Endothelial cell of umbilical vein (primary cell): ENCODE measurements at regions not wholly inside any gene's neighbourhood (a gene's known extent, or its start where the extent isn't known, plus 50 kb on each side); places are given as distances from the start of the nearest gene placed in this dataset.

ENCODE experiments used
- BruUV-seq: library from RNA; stranded (reverse); fragments of 400-500 nt; replicated peaks from 2 replicates; lab custom pipeline; 2021; lab: Mats Ljungman, UMichigan
- CTCF ChIA-PET: fragments of 300-600, 350-600 bp; sonication (Branson Sonifier 250); formaldehyde crosslinking; loops from one replicate; lab custom pipeline; 2021; ENCODE audit warnings: antibody characterized with exemption, inconsistent platforms; lab: Charles Lee
- POLR2A ChIA-PET: fragments of 300-600, 350-600 bp; sonication (Branson Sonifier 250); formaldehyde crosslinking; loops from one replicate; lab custom pipeline; 2021; ENCODE audit warnings: antibody characterized with exemption, inconsistent platforms; lab: Charles Lee
- DNase-seq: peaks from one replicate; pipeline ENCODE4 v3.0.0-alpha.2; 2011; ENCODE audit warnings: low read depth, low spot score
- FAIRE-seq: peaks from 2 replicates; lab custom pipeline; 2011; peaks lifted over from hg19 to GRCh38; lab: Jason Lieb, UNC
- H2AFZ ChIP-seq: 2 replicates; pipeline ENCODE4 v1.6.0; 2012; ENCODE audit warnings: low read depth, low read length, control low read depth, inconsistent platforms
- H3K27ac ChIP-seq: 2 replicates; pipeline ENCODE4 v1.5.1; 2011; ENCODE audit warnings: low read depth, mild to moderate bottlenecking, control low read depth, low read length, moderate library complexity; ENCODE audit not compliant: insufficient read depth
- H3K27me3 ChIP-seq, 2 experiments: 2 replicates each; pipeline versions ENCODE4 v1.6.0 to v1.6.1; 2011; ENCODE audit warnings: low read length in 2 of 2, mixed read lengths in 1 of 2; ENCODE audit not compliant: control insufficient read depth in 2 of 2, insufficient read depth in 2 of 2
- H3K36me3 ChIP-seq, 2 experiments: 2 replicates in 1 of 2; 3 replicates in 1 of 2; pipeline ENCODE4 v1.5.1; 2011; ENCODE audit warnings: low read length in 2 of 2, mild to moderate bottlenecking in 1 of 2, moderate library complexity in 1 of 2; ENCODE audit not compliant: control insufficient read depth in 2 of 2, insufficient read depth in 2 of 2; ENCODE audit errors: extremely low read depth in 1 of 2
- H3K4me1 ChIP-seq: 3 replicates; pipeline ENCODE4 v1.5.1; 2011; ENCODE audit warnings: mild to moderate bottlenecking, low read length; ENCODE audit not compliant: control insufficient read depth, insufficient read depth; ENCODE audit errors: extremely low read depth
- H3K4me2 ChIP-seq: 2 replicates; pipeline ENCODE4 v1.6.1; 2011; ENCODE audit warnings: low read length, control low read depth, mixed read lengths; ENCODE audit not compliant: insufficient read depth
- H3K4me3 ChIP-seq, 3 experiments: fragments of 200-600 bp in 1 of 3; sonication (generic), shearing (Covaris generic) in 1 of 3; replicated peaks in 1 of 3; 2 replicates each; pipeline ENCODE4 v1.5.1; 2011 to 2016; ENCODE audit warnings: control low read depth in 3 of 3, low read length in 3 of 3, mild to moderate bottlenecking in 2 of 3, inconsistent platforms in 1 of 3, low read depth in 1 of 3, moderate library complexity in 1 of 3; ENCODE audit not compliant: insufficient read depth in 1 of 3
- H3K79me2 ChIP-seq: 2 replicates; pipeline ENCODE4 v1.6.0; 2012; ENCODE audit warnings: low read length, inconsistent platforms; ENCODE audit not compliant: control insufficient read depth, insufficient read depth
- H3K9ac ChIP-seq: replicated peaks from 2 replicates; pipeline ENCODE3; 2011; ENCODE audit warnings: low read length, control low read depth; ENCODE audit not compliant: insufficient read depth; ENCODE audit errors: extremely low read depth
- H3K9me1 ChIP-seq: replicated peaks from 3 replicates; pipeline ENCODE4 v1.6.0; 2011; ENCODE audit warnings: mild to moderate bottlenecking, low read length; ENCODE audit not compliant: control insufficient read depth, insufficient read depth; ENCODE audit errors: extremely low read depth
- H3K9me3 ChIP-seq: replicated peaks from 2 replicates; pipeline ENCODE4 v1.5.1; 2012; ENCODE audit warnings: low read length, inconsistent platforms; ENCODE audit not compliant: control insufficient read depth, insufficient read depth
- H4K20me1 ChIP-seq: replicated peaks from 2 replicates; pipeline ENCODE3; 2011; ENCODE audit warnings: mild to moderate bottlenecking, low read length; ENCODE audit not compliant: control insufficient read depth, insufficient read depth; ENCODE audit errors: extremely low read depth
- CTCF ChIP-seq, 2 donors: IDR thresholded peaks; 1 replicate in 1 of 2; 2 replicates in 1 of 2; pipeline ENCODE4 v1.5.1; 2011; ENCODE audit warnings: low read length in 2 of 2, mild to moderate bottlenecking in 2 of 2, moderate library complexity in 2 of 2, control low read depth in 1 of 2, inconsistent platforms in 1 of 2, low read depth in 1 of 2; ENCODE audit not compliant: insufficient read depth in 1 of 2; ENCODE audit errors: extremely low read depth in 1 of 2
- EZH2 ChIP-seq: IDR thresholded peaks from 2 replicates; pipeline ENCODE4 v1.6.1; 2012; ENCODE audit warnings: borderline replicate concordance, low read depth, mild to moderate bottlenecking, moderate library complexity, low read length, inconsistent platforms; ENCODE audit not compliant: severe bottlenecking
- FOS ChIP-seq: IDR thresholded peaks from 2 replicates; pipeline ENCODE4 v1.6.1; 2011; ENCODE audit warnings: mild to moderate bottlenecking, low read length, moderate library complexity, borderline replicate concordance; ENCODE audit not compliant: insufficient read depth
- GATA2 ChIP-seq: IDR thresholded peaks from 2 replicates; pipeline ENCODE4 v1.7.0; 2011; ENCODE audit warnings: low read depth, mild to moderate bottlenecking, moderate library complexity, mixed read lengths, low read length; ENCODE audit not compliant: insufficient read length, insufficient read depth
- JUN ChIP-seq: IDR thresholded peaks from 2 replicates; pipeline ENCODE4 v1.6.1; 2011; ENCODE audit warnings: borderline replicate concordance, low read depth; ENCODE audit not compliant: insufficient read length, insufficient read depth
- MAX ChIP-seq: IDR thresholded peaks from 2 replicates; pipeline ENCODE4 v1.6.1; 2011; ENCODE audit not compliant: insufficient read depth, insufficient read length
- MYC ChIP-seq: IDR thresholded peaks from one replicate; pipeline ENCODE4 v1.6.1; 2011; ENCODE audit warnings: mild to moderate bottlenecking, low read depth, low read length
- POLR2A ChIP-seq: IDR thresholded peaks from 2 replicates; pipeline ENCODE4 v1.6.1; 2012; ENCODE audit warnings: low read depth, mild to moderate bottlenecking, control low read depth, low read length
- POLR2AphosphoS5 ChIP-seq: IDR thresholded peaks from 2 replicates; pipeline ENCODE4 v1.6.1; 2012; ENCODE audit warnings: low read depth, mild to moderate bottlenecking, control low read depth, low read length, moderate library complexity; ENCODE audit not compliant: insufficient read depth
- dilution Hi-C: fragments of 300-500 bp; cut with MboI; formaldehyde crosslinking; loops from one replicate; pipeline ENCODE4 v1.15.0; 2019; ENCODE audit warnings: low sequenced_read_pairs; ENCODE audit not compliant: extremely low pct_ligation_motif_present
- intact Hi-C: fragments of 100-400 bp; cut with micrococcal nuclease; formaldehyde crosslinking; loops from one replicate; pipeline ENCODE4 v1.10.0; 2022

GRCh38 chr22:47354668-47355387 lies 592.4 kb downstream of the TBC1D22A start:
- POLR2A ChIA-PET, result no interaction called here
- no peak for TF ChIP-seq MYC
- no peak for TF ChIP-seq POLR2A
- no peak for TF ChIP-seq GATA2
- TF ChIP-seq FOS, result no peak
- TF ChIP-seq POLR2AphosphoS5, result no peak
- TF ChIP-seq EZH2, result no peak
- TF ChIP-seq CTCF (IDR thresholded peaks at IDR 0.05; ENCODE audit: extremely low read depth in 1 of 2, insufficient read depth in 1 of 2, low read depth in 1 of 2, low read length in 2 of 2), result no peak
- TF ChIP-seq MAX, result no peak
- TF ChIP-seq JUN, result no peak
- H4K20me1 ChIP-seq, result no peaks in the 10 kb centered on the region
- BruUV-seq, result no TSS peak
- dilution Hi-C loops (no loop called here), intact Hi-C loops (no loop called here)
- no peaks in the 10 kb centered on the region for H3K36me3 ChIP-seq
- no peaks in the 10 kb centered on the region for H3K9me3 ChIP-seq
- no peak overlapping the region for H3K4me3 ChIP-seq
- no peak overlapping the region for H3K27ac ChIP-seq
- no peak overlapping the region for H3K4me2 ChIP-seq
- CTCF ChIA-PET, result no interaction called here
- H2AFZ ChIP-seq, result no peak overlapping the region
- no peaks in the 10 kb centered on the region for H3K9me1 ChIP-seq
- no peak for FAIRE-seq
- H3K27me3 ChIP-seq, result no peaks in the 10 kb centered on the region
- H3K4me1 ChIP-seq, result no peaks in the 10 kb centered on the region
- H3K79me2 ChIP-seq, result no peaks in the 10 kb centered on the region
- H3K9ac ChIP-seq, result no peak overlapping the region
- DNase-seq, result no peak
